ENCODE measurements at regions not wholly inside any gene's neighbourhood (a gene's known extent, or its start where the extent isn't known, plus 50 kb on each side); places are given as distances from the start of the nearest gene placed in this dataset.

GRCh38 chrX:113980953-113981352 is 602.9 kb upstream of the HTR2C start:
- Mint-ChIP-seq H3K27ac (no peak overlapping the region), H3K27me3 (no peaks in the 10 kb centered on the region), H3K9me3 (no peaks in the 10 kb centered on the region), H3K4me1 (peaks cover 13% of the 10 kb centered on the region), H3K36me3 (ENCODE audit: low read depth) (no peaks in the 10 kb centered on the region), H3K4me3 (no peak overlapping the region)
- intact Hi-C loops (cut with micrococcal nuclease): no loop called here
- no peak for TF ChIP-seq CTCF (IDR thresholded peaks at IDR 0.05)
- CTCF ChIA-PET: no interaction called here
- ATAC-seq (ENCODE audit: low read depth) (no peak), DNase-seq (no peak)
- POLR2A ChIA-PET: no interaction called here

GRCh38 chrX:113977887-113978286 is 606.0 kb upstream of the HTR2C start:
- no peak overlapping the region for H3K4me3 Mint-ChIP-seq
- no peak for DNase-seq
- H3K4me1 Mint-ChIP-seq: peaks cover 13% of the 10 kb centered on the region
- POLR2A ChIA-PET: no interaction called here
- H3K36me3 Mint-ChIP-seq (ENCODE audit: low read depth): no peaks in the 10 kb centered on the region
- no peak for TF ChIP-seq CTCF (IDR thresholded peaks at IDR 0.05)
- CTCF ChIA-PET: no interaction called here
- intact Hi-C loops (cut with micrococcal nuclease): no loop called here
- H3K27ac Mint-ChIP-seq: no peak overlapping the region
- H3K27me3 Mint-ChIP-seq: no peaks in the 10 kb centered on the region
- no peaks in the 10 kb centered on the region for H3K9me3 Mint-ChIP-seq
- ATAC-seq (ENCODE audit: low read depth): no peak

GRCh38 chrX:113975441-113975840 is 608.4 kb upstream of the HTR2C start:
- no peaks in the 10 kb centered on the region for H3K27me3 Mint-ChIP-seq
- H3K4me1 Mint-ChIP-seq: peaks cover 3% of the 10 kb centered on the region
- no peaks in the 10 kb centered on the region for H3K9me3 Mint-ChIP-seq
- no peaks in the 10 kb centered on the region for H3K36me3 Mint-ChIP-seq (ENCODE audit: low read depth)
- no peak overlapping the region for H3K27ac Mint-ChIP-seq
- TF ChIP-seq CTCF (IDR thresholded peaks at IDR 0.05): no peak
- ChIA-PET CTCF (no interaction called here), POLR2A (no interaction called here)
- DNase-seq (no peak), ATAC-seq (ENCODE audit: low read depth) (no peak)
- intact Hi-C loops (cut with micrococcal nuclease): no loop called here
- no peak overlapping the region for H3K4me3 Mint-ChIP-seq

- Mint-ChIP-seq H3K4me3 (no peak overlapping the region), H3K27me3 (no peaks in the 10 kb centered on the region), H3K36me3 (ENCODE audit: low read depth) (no peaks in the 10 kb centered on the region), H3K27ac (no peak overlapping the region), H3K4me1 (peaks cover 3% of the 10 kb centered on the region), H3K9me3 (no peaks in the 10 kb centered on the region)
- ATAC-seq (ENCODE audit: low read depth): no peak
- ChIA-PET CTCF (no interaction called here), POLR2A (no interaction called here)
- DNase-seq: no peak
- intact Hi-C loops (cut with micrococcal nuclease): no loop called here
- no peak for TF ChIP-seq CTCF (IDR thresholded peaks at IDR 0.05)
These were observed 609.0 kb upstream of the HTR2C start for GRCh38 chrX:113974881-113975280.

GRCh38 chrX:113973706-113974105 is 610.2 kb upstream of the HTR2C start:
- Mint-ChIP-seq H3K9me3 (no peaks in the 10 kb centered on the region), H3K4me1 (no peaks in the 10 kb centered on the region), H3K36me3 (ENCODE audit: low read depth) (no peaks in the 10 kb centered on the region), H3K27me3 (no peaks in the 10 kb centered on the region), H3K4me3 (no peak overlapping the region), H3K27ac (no peak overlapping the region)
- no peak for ATAC-seq (ENCODE audit: low read depth)
- POLR2A ChIA-PET: interaction anchor here (0.6 kb wide), 1 partner anchor 53 kb away, joined by 3 read pairs; no protein-coding TSS in a partner anchor
- intact Hi-C loops (cut with micrococcal nuclease): no loop called here
- no peak for DNase-seq
- no peak for TF ChIP-seq CTCF (IDR thresholded peaks at IDR 0.05)
- CTCF ChIA-PET: no interaction called here
